ENCODE measurements at regions not wholly inside any gene's neighbourhood (a gene's known extent, or its start where the extent isn't known, plus 50 kb on each side); places are given as distances from the start of the nearest gene placed in this dataset.

GRCh38 chr13:80862456-80862855 is 521.5 kb upstream of the SPRY2 start:
- TF ChIP-seq CTCF (IDR thresholded peaks at IDR 0.05) (no peak), POLR2A (IDR thresholded peaks at IDR 0.05) (no peak)
